ENCODE measurements at regions not wholly inside any gene's neighbourhood (a gene's known extent, or its start where the extent isn't known, plus 50 kb on each side); places are given as distances from the start of the nearest gene placed in this dataset.

DNA sequence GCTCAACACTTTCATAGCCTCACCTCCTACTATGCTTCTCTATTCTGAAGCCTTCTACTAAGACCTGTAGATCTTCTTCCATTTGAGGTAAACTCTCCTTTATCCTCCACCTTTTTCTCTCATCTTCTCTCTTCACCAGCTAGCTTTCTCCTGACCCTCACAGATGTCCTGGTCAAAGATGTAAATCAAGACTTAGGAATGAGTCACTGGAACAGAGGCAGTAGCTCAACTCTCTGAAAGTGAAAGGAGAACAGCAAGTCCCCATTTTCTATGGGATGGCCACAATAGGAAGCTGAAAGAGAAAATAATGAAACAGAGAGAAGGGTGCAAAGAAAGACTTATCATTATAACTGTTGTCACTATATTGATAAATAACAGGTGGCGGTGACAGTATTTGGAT lies 86.1 kb upstream of the DOCK9 start:
- no peaks in the 10 kb centered on the region for H3K9me3 Mint-ChIP-seq
- no peaks in the 10 kb centered on the region for H3K27me3 Mint-ChIP-seq (ENCODE audit: low read depth)
- H3K27ac Mint-ChIP-seq (ENCODE audit: unreplicated experiment) = no peak overlapping the region
- DNase-seq (ENCODE audit: low read depth, low spot score) = no peak
- H3K4me1 Mint-ChIP-seq = no peaks in the 10 kb centered on the region
- no peaks in the 10 kb centered on the region for H3K36me3 Mint-ChIP-seq (ENCODE audit: low read depth)
- no peak for TF ChIP-seq CTCF (conservative IDR thresholded peaks at IDR 0.05)
- H3K4me3 Mint-ChIP-seq = no peak overlapping the region

DNA sequence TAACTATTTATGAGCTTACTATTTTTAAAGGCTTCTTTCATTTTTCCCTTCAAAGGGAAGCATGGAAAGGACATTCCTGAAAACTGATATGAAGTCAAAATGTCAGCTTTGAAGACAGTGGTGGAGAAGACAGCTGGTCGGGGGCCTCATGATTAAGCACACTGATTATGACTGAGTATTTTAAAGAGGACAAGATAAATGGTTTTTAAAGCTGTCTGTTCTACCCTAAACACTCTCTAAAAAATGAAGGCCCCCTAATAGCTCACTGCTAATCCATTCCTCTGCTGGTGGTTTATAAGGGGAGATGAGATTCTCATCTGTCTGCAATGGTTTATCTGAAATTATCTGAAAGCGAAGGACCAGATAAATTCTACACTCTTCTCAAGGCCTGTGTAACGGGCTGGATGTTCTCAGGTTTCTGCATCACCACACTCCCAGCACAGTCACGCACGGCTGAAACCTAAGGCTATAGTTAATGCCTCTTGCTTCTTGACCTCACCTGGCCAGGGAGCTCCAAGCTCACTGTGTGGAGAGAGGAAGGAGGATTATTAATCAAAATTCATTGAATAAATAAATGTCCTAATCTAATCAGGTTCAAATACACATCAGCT lies 86.9 kb upstream of the DOCK9 start:
- no peaks in the 10 kb centered on the region for H3K9me3 Mint-ChIP-seq
- no peak for TF ChIP-seq CTCF (conservative IDR thresholded peaks at IDR 0.05)
- no peak for DNase-seq (ENCODE audit: low read depth, low spot score)
- H3K27ac Mint-ChIP-seq (ENCODE audit: unreplicated experiment) = no peak overlapping the region
- no peaks in the 10 kb centered on the region for H3K27me3 Mint-ChIP-seq (ENCODE audit: low read depth)
- no peaks in the 10 kb centered on the region for H3K4me1 Mint-ChIP-seq
- H3K4me3 Mint-ChIP-seq = no peak overlapping the region
- H3K36me3 Mint-ChIP-seq (ENCODE audit: low read depth) = no peaks in the 10 kb centered on the region

GRCh38 chr13:99065235-99066015 lies 87.6 kb upstream of the DOCK9 start:
- TF ChIP-seq CTCF (conservative IDR thresholded peaks at IDR 0.05) = no peak
- no peak for DNase-seq (ENCODE audit: low read depth, low spot score)
- H3K27me3 Mint-ChIP-seq (ENCODE audit: low read depth) = no peaks in the 10 kb centered on the region
- no peaks in the 10 kb centered on the region for H3K4me1 Mint-ChIP-seq
- no peaks in the 10 kb centered on the region for H3K36me3 Mint-ChIP-seq (ENCODE audit: low read depth)
- H3K9me3 Mint-ChIP-seq = no peaks in the 10 kb centered on the region
- no peak overlapping the region for H3K27ac Mint-ChIP-seq (ENCODE audit: unreplicated experiment)
- H3K4me3 Mint-ChIP-seq = no peak overlapping the region

DNA sequence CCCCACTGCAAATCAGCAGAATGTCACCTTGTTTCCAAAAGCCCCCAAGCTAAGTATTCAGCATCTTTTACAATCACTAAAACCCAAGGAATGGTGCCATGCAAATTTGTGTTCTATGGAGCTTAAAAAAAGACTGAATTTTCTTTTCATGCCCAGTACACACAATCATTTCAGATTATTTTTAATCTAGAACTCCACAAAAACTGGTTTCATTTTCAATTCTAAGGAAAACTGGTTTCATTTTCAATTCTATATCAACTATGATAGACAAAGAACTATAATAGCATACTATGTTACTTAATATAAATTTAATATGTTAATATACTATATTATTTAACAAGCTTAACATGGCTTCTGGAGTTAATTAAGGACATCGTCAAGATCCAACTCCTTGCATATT lies 88.4 kb upstream of the DOCK9 start:
- Mint-ChIP-seq H3K4me1 (no peaks in the 10 kb centered on the region), H3K36me3 (ENCODE audit: low read depth) (no peaks in the 10 kb centered on the region), H3K27ac (ENCODE audit: unreplicated experiment) (no peak overlapping the region), H3K27me3 (ENCODE audit: low read depth) (no peaks in the 10 kb centered on the region), H3K9me3 (no peaks in the 10 kb centered on the region), H3K4me3 (no peak overlapping the region)
- no peak for TF ChIP-seq CTCF (conservative IDR thresholded peaks at IDR 0.05)
- no peak for DNase-seq (ENCODE audit: low read depth, low spot score)

- Mint-ChIP-seq H3K4me1 (no peaks in the 10 kb centered on the region), H3K27ac (ENCODE audit: unreplicated experiment) (no peak overlapping the region), H3K36me3 (ENCODE audit: low read depth) (no peaks in the 10 kb centered on the region), H3K27me3 (ENCODE audit: low read depth) (no peaks in the 10 kb centered on the region), H3K4me3 (no peak overlapping the region), H3K9me3 (no peaks in the 10 kb centered on the region)
- DNase-seq (ENCODE audit: low read depth, low spot score) = no peak
- TF ChIP-seq CTCF (conservative IDR thresholded peaks at IDR 0.05) = no peak
Observed at GRCh38 chr13:99067159-99067985, 89.5 kb upstream of the DOCK9 start.
